Effector CD8-positive, alpha-beta T cell (primary cell): ENCODE measurements at regions not wholly inside any gene's neighbourhood (a gene's known extent, or its start where the extent isn't known, plus 50 kb on each side); places are given as distances from the start of the nearest gene placed in this dataset.

ENCODE experiments used
- DNase-seq: peaks from one replicate; lab custom pipeline; 2025; lab: John Stamatoyannopoulos, UW

DNA sequence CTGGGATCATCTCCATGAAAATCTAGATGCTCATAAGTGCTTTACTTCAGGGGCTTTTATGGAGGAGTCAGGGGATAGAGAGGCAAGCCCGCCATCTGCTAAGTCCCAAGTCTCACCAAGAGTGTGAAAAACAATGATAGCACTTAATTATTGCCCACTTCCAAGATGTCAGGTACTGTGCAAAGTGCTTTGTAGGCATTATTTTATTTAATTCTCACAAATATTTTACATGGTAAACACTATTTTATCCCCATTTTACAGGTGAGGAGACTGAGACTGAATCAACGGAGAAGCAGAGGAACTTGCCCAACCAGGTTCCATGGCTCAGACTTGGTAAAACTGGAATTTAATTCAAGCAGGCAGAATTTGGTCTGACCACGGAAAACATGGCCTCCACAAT is 147.5 kb downstream of the ACKR3 start:
- no peak for DNase-seq

DNA sequence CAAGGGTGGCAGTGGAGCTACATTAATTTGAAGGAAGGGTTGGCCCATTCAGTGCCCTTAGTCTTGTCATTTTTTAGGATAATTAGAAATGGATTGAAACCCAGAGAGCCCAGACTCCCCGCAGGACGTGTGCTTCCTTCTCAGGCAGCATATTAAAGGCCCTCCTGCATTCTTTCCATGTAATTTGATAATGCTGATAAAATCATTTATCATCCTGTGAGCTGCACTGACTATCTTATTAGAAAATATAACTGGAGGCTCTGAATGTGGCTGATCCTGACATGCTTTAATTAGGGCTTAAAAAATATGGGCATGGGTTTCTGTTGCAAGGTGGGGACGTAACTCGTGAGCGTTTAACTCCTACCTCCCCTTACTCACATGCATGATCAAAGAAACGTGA is 148.1 kb downstream of the ACKR3 start:
- no peak for DNase-seq

DNA sequence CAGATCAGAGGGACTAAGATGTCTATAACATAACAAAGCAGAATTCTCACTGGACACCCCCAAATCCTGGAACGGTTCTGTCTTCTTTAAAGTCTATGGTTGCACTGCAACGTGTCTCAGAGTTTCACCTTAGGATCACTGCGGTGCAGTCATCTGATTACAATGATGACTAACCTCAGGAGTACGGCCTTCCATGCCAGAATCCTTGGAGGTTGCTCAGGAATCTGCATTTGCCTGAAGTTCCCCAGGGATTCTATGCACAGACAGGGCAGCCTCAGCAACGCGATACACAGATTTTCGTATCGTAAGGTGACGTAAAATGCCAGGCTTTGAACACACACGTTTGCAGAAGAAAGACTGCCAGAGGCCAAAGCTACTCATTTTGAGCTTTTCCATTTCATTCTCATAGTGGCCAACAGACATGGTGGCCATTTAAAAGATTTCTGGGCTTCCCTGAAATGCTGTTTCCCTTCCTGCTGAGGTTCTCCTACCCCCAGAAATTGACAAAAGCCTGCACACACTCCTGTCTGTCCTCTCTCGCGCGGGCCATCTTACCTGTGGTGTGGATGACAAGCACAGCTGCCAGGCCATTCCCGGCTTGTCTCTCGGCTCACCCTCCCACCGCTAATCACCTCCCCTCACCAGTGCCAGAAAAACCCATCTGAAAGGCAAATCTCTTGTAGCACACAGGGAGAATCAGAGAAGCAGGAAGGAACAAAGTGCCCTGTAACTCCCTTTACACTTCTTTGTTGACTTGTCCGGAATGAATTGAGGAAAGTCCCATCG is 148.8 kb downstream of the ACKR3 start:
- no peak for DNase-seq

GRCh38 chr2:236719192-236719635 is 149.6 kb downstream of the ACKR3 start:
- no peak for DNase-seq

DNA sequence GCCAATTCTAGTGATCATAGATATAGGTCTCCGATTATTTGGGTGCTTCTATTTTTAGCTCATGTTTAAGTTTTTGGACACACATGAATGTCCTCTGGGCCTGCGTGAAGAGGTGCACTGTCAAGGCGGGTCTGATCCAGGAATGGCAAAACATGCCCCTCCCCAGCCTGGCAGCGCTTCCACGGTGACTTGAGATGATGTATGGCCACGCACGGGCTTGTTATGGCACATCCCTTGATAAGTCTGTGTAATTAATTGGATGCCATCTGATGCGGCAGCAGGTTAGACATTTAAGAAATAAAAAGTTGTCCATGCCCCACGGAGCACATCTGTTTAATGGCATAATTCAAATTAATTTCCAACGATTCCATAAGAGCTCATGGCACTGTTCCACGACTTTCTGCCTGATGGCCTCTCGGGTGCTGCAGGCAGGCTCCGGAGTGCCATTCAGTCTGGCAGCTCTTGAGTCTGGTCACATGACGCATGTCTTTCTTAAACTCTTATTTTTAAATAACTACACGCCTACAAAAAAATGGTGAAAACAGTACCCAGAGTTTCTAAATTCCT is 151.4 kb downstream of the ACKR3 start:
- DNase-seq, result no peak

- DNase-seq, result no peak
Observed at GRCh38 chr2:236724200-236724599, 154.6 kb downstream of the ACKR3 start.

GRCh38 chr2:236726701-236727450 is 157.3 kb downstream of the ACKR3 start:
- no peak for DNase-seq

DNA sequence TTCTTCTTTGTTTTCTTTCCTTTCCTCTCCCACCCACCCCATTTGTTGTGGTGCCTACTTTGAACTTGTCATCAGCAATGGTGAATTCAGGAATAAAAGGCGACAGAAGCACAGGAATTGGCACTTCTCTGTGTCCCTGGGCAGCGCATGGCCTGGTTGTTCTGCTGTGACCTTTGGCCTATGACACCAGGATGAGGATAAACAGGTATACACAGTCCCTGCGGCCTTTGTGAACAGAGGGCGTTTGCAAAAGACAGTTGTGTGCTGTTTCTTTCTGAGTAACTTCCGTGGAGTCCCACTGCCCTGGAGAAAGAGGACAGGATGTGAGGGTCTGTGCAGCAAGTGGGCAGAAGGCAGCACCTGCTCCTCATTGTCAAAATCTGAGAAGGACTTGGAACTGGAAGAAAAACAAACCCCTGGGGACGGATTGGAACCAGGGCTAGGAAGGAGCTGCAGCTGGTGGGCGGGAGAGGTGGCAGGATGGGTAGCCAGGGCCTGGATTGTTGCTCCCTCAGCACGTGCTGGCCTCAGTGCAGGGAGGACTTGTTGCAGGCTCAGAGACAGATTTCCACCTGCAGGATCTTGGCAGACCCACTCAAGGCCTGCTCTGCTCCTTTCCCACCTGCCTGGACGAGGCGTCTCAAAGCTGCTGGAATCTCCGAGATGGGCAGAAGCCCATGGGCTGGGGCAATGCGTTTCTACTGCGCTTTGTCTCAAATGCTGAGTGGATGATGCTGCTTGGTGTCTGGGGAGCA is 159.5 kb downstream of the ACKR3 start:
- DNase-seq, result no peak

DNA sequence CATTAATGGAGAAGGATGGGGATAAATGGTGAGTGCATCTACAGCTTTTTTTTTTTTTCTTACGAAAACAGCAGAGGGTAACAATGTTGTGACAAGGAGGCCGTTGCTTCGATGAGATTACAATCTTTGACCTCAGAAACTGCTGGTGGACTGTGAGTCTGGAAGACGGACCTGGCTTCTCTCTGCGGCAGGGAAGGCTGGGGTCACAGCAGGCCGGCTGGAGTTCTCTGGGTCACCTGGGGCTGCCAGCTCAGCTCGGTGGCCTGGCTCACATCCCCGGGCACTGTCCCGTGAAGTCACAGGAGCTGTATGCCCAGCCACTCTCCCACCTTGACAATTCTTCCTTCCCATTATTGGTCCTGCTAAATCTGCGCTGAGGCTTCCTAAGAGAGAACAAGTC is 160.8 kb downstream of the ACKR3 start:
- no peak for DNase-seq

- DNase-seq, result no peak
Observed at GRCh38 chr2:236731767-236732580, 162.3 kb downstream of the ACKR3 start.

DNA sequence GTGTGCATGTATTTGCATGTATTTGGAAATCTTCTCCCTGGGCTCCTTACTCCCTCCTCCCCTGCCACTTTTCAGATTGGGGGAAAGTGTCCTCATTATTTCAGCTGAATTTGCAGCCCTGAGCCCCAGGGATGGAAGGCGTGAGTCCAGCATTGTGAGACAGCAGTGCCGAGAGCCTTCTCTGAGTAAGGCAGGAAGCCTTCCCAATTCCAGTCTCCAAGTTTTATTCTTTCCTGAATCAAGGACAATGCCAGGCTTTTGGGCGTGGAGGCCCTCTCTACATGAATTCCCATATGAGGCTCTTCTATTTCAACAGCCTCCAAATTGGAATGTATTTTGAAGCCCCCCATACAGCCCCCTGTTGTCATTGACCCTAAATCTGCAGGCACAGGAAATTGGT is 163.5 kb downstream of the ACKR3 start:
- no peak for DNase-seq

- no peak for DNase-seq
Observed at GRCh38 chr2:236735825-236736238, 166.2 kb downstream of the ACKR3 start.

- DNase-seq, result no peak
Observed at GRCh38 chr2:236738030-236738429, 168.4 kb downstream of the ACKR3 start.

DNA sequence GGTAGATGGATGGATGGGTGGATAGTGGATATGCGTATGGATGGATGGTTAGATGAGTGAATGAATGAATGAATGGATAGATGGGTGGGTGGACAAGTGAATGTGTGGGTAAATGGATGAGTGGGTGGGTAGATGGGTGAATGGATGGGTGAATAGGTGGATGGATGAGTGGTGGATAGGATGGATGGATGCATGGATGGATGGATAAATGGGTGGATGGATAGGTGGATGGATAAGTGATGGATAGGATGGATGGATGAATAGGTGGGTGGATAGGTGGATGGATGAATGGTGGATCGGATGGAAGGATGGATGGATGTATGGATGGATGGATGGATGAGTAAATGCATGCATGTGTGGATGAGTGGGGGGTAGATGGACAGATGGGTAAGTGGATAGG is 169.3 kb downstream of the ACKR3 start:
- no peak for DNase-seq

DNA sequence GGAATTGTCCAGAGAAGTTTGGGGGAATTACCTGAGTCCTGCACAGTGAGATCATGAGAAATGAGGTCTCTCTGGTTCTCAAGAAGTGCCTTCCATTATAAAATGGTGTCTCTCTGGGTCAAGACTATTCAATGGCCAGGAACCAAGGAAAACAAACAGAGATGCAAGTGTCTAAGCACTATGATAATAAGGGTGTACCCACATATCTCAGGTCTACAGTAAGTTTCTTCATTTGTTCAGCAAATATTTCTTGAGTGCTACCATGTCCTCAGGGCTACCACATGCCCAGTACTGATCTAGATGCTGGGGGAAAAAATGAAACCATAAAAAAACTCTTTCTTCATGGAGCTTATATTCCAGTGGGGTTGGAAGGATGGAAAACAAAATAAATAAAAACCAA is 170.0 kb downstream of the ACKR3 start:
- no peak for DNase-seq

DNA sequence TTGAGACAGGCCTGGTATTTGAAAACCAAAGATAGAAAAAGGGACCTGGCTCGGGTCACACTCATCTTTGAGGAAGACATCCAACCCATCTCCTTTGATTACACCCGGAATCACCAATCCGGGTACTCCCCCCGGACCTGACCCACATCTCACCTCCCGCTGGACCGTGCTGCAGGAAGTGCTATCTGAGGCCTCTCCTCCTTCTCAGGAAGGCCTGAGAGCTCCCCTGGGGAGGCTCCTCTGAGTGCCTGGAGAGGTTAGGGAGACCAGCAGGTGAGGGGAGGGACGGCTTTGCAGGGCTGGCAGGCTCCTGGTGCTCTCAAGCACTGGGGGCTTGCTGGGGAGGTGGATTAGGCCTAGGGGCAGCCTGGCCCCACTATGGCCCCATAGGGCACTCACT is 170.9 kb downstream of the ACKR3 start:
- DNase-seq, result no peak

DNA sequence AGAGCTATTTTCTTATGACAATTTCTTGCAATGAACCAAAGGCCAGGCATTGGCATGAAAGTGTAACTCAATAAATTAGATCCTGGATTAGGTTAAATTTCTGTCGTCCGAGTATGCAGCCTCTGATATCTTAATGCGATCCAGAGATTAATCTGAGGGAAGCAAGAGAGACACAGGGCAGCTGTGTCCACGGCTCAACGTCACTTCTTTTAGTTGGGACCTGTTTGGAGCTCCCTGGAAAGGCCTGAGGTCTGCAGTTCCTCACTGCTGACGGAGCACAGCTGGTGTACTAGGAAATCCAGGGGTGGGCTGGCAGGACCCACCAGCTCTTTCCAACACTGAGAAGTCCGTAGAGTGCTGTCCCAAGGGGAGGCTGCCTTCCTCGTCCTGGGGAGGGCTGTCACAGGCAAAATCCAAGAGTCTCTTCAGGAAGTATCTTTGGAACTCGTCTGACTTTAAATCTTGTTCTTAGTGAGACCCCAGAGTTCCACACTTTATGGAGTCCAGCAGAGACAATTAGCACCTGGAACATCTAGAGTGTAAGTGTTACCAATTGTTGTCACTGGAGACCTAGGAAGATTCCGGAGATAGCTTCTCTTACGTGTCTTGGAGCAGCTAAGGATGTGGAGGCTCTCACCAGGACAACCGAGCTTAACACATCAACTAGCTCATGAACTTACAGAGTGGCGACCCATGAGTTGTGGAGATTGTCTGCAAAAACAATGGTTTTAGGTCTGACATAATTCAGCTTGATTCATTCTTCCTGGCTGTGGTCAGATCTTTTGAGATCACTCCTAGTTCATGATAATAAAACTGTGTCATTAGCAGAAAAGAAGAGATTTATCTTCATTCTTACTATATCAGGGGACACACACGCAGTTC is 173.7 kb downstream of the ACKR3 start:
- no peak for DNase-seq

DNA sequence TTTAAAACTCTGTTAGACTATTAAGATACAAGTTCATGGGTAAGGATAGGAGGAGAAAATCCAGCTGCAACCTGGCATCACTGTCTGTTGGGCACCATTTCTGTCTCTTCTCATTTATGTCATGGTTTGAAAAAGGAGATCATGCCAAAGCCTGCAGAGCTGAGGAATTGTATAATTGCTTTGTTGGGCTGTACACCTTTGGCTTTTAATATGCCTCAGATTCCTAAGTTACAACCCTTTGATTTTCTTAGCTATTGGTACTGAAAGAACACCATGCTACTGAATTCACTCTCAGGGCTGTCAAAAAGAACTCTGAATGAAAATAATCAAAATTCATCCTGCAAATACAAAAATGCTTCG is 174.3 kb downstream of the ACKR3 start:
- no peak for DNase-seq

DNA sequence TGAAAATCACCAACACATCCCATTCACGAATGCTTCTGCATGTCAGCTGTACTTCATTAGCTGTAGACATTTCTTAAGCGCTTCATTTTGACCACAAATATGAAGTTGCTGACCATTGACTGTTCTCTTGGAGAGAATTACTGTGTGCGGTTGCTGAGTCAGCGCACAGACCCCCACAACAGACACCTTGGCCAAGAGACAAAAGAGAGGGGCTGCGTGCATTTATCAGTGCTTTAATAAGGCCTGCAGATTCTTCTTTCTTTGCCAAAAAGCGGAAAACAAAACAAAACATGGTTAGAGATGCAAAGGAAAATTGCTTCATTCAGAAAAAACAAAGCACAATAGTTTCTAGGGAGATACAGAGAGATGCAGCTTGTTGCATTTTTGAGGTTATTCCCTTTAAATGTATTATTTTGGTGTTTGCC is 174.7 kb downstream of the ACKR3 start:
- DNase-seq, result no peak

GRCh38 chr2:236744716-236745115 is 175.1 kb downstream of the ACKR3 start:
- no peak for DNase-seq
